Smooth muscle cell (in vitro differentiated cells): ENCODE measurements at regions not wholly inside any gene's neighbourhood (a gene's known extent, or its start where the extent isn't known, plus 50 kb on each side); places are given as distances from the start of the nearest gene placed in this dataset.

Experiments
- DNase-seq: peaks from one replicate; lab custom pipeline; 2025; ENCODE audit not compliant: unreplicated experiment; lab: John Stamatoyannopoulos, UW
- H2AFZ ChIP-seq: fragments of 200-600 bp; sonication (generic); 2 replicates; pipeline ENCODE4 v1.6.0; 2016; ENCODE audit warnings: antibody characterized with exemption, low read depth, mild to moderate bottlenecking
- H3F3A ChIP-seq: fragments of 200-600 bp; sonication (generic); 2 replicates; pipeline ENCODE4 v1.6.0; 2017; ENCODE audit warnings: antibody characterized with exemption, low read depth
- H3K27ac ChIP-seq: fragments of 200-600 bp; sonication (generic); 2 replicates; pipeline ENCODE4 v1.5.1; 2016; ENCODE audit warnings: low read depth, mild to moderate bottlenecking
- H3K27me3 ChIP-seq: fragments of 200-600 bp; sonication (generic); 2 replicates; pipeline ENCODE4 v1.6.1; 2016; ENCODE audit warnings: low read depth, mild to moderate bottlenecking
- H3K36me3 ChIP-seq: fragments of 200-600 bp; sonication (generic); 2 replicates; pipeline ENCODE4 v1.5.1; 2016; ENCODE audit warnings: low read depth
- H3K4me1 ChIP-seq: fragments of 200-600 bp; sonication (generic); 2 replicates; pipeline ENCODE4 v1.5.1; 2016; ENCODE audit warnings: low read depth
- H3K4me2 ChIP-seq: fragments of 200-600 bp; sonication (generic); 2 replicates; pipeline ENCODE4 v1.6.0; 2016; ENCODE audit warnings: mild to moderate bottlenecking
- H3K4me3 ChIP-seq: fragments of 200-600 bp; sonication (generic); 2 replicates; pipeline ENCODE4 v1.5.1; 2016; ENCODE audit warnings: mild to moderate bottlenecking
- H3K79me2 ChIP-seq: fragments of 200-600 bp; sonication (generic); 2 replicates; pipeline ENCODE4 v1.6.0; 2016; ENCODE audit warnings: low read depth, mild to moderate bottlenecking
- H3K9ac ChIP-seq: fragments of 200-600 bp; sonication (generic); 2 replicates; pipeline ENCODE4 v1.6.0; 2016; ENCODE audit warnings: low read depth
- H3K9me3 ChIP-seq: fragments of 200-600 bp; sonication (generic); replicated peaks from 2 replicates; pipeline ENCODE4 v1.5.1; 2016; ENCODE audit warnings: low read depth
- H4K20me1 ChIP-seq: fragments of 200-600 bp; sonication (generic); 2 replicates; pipeline ENCODE4 v1.6.0; 2016; ENCODE audit warnings: low read depth
- WGBS: methylation state at CpG from one replicate; pipeline ENCODE4 v1.1.7; 2016; ENCODE audit warnings: low lambda C conversion rate; 5-methylcytosine and 5-hydroxymethylcytosine counted together
- TF ChIP-seq, protein P1 (sequence below): fragments of 200-600 bp; sonication (generic); IDR thresholded peaks from 2 replicates; pipeline ENCODE4 v1.5.1; 2017; ENCODE audit warnings: borderline replicate concordance, mild to moderate bottlenecking, antibody characterized with exemption; ENCODE audit not compliant: insufficient read depth, poor library complexity, severe bottlenecking

DNA sequence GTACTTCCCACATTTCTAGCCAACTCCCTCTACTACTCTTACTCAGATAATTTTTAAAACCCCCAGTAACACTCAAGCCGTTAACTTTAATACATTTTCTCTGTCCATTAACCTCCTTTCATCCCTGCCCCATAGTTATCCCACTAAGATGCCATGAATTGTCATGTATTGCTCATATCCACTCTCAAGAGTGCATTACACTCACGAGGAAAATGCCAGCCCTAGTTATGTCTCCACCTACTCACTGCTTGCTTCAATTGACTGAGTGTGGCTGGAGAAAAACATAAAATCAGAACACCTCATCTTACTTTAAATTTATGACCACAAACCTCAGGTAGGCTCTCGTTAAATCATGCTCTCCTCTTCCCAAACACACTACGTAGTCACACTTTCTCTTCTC, 324.1 kb upstream of the NPSR1 start:
- Histone ChIP-seq H3K27ac (no peak overlapping the region), H3K9ac (no peak overlapping the region), H3K4me2 (no peak overlapping the region), H3K4me1 (no peaks in the 10 kb centered on the region), H3K4me3 (no peak overlapping the region), H3K36me3 (no peaks in the 10 kb centered on the region), H3K27me3 (no peaks in the 10 kb centered on the region), H3K9me3 (no peaks in the 10 kb centered on the region), H4K20me1 (no peaks in the 10 kb centered on the region), H3K79me2 (no peaks in the 10 kb centered on the region), H2AFZ (no peak overlapping the region), H3F3A (no peaks in the 10 kb centered on the region)
- DNase-seq, result no peak
- 62% methylated on average over 4 of the region's 4 CpGs for WGBS
- TF ChIP-seq, protein P1, sequence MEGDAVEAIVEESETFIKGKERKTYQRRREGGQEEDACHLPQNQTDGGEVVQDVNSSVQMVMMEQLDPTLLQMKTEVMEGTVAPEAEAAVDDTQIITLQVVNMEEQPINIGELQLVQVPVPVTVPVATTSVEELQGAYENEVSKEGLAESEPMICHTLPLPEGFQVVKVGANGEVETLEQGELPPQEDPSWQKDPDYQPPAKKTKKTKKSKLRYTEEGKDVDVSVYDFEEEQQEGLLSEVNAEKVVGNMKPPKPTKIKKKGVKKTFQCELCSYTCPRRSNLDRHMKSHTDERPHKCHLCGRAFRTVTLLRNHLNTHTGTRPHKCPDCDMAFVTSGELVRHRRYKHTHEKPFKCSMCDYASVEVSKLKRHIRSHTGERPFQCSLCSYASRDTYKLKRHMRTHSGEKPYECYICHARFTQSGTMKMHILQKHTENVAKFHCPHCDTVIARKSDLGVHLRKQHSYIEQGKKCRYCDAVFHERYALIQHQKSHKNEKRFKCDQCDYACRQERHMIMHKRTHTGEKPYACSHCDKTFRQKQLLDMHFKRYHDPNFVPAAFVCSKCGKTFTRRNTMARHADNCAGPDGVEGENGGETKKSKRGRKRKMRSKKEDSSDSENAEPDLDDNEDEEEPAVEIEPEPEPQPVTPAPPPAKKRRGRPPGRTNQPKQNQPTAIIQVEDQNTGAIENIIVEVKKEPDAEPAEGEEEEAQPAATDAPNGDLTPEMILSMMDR, result no peak

GRCh38 chr7:34337163-34337562, 320.9 kb upstream of the NPSR1 start:
- WGBS, result 75% methylated on average over 1 of the region's 1 CpG

DNA sequence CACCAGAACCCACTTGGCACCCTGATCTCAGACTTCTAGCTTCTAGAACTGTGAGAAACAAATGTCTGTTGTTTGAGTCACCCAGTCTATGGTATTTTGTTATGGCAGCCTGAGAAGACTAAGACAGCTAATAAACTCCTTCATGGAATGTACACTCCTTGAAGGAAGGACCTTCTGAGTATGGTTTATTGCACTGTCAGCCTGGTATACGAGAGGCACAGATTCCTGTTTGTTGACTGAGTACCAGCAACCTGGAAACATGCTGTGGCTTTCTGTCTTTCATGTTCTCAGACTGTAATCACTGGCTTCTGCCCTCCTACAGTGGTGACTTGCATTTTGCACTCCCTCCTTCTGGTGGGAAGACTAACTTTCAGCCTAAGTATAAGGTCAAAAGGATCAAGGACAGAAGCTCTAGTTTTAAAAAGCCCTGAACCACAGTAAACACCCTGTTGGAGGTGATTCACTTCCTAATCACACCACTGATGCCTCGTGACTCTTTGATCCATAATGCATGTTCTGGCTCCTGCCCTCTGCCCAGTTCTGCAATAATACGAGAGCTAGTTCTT, 319.0 kb upstream of the NPSR1 start:
- Histone ChIP-seq H4K20me1 (no peaks in the 10 kb centered on the region), H3K79me2 (no peaks in the 10 kb centered on the region), H3K27ac (peak overlapping the region; percentile 72), H3K36me3 (no peaks in the 10 kb centered on the region), H3K4me2 (no peak overlapping the region), H3F3A (no peaks in the 10 kb centered on the region), H3K4me3 (no peak overlapping the region), H3K27me3 (no peaks in the 10 kb centered on the region), H3K9ac (no peak overlapping the region), H3K4me1 (no peaks in the 10 kb centered on the region), H2AFZ (no peak overlapping the region), H3K9me3 (no peaks in the 10 kb centered on the region)
- TF ChIP-seq, protein P1, result no peak
- DNase-seq, result no peak
- 22% methylated on average over 3 of the region's 3 CpGs for WGBS

More at GRCh38 chr7:34337163-34337562, 320.9 kb upstream of the NPSR1 start:
- no peaks in the 10 kb centered on the region for H3K9me3 ChIP-seq
- no peak for DNase-seq
- no peaks in the 10 kb centered on the region for H3K36me3 ChIP-seq
- H3K79me2 ChIP-seq, result no peaks in the 10 kb centered on the region
- H3K9ac ChIP-seq, result no peak overlapping the region
- no peaks in the 10 kb centered on the region for H3K4me1 ChIP-seq
- H4K20me1 ChIP-seq, result no peaks in the 10 kb centered on the region
- no peaks in the 10 kb centered on the region for H3K27me3 ChIP-seq
- no peak overlapping the region for H3K27ac ChIP-seq
- H3K4me3 ChIP-seq, result no peak overlapping the region
- no peak overlapping the region for H3K4me2 ChIP-seq
- no peak overlapping the region for H2AFZ ChIP-seq
- no peaks in the 10 kb centered on the region for H3F3A ChIP-seq
- TF ChIP-seq, protein P1, result no peak

DNA sequence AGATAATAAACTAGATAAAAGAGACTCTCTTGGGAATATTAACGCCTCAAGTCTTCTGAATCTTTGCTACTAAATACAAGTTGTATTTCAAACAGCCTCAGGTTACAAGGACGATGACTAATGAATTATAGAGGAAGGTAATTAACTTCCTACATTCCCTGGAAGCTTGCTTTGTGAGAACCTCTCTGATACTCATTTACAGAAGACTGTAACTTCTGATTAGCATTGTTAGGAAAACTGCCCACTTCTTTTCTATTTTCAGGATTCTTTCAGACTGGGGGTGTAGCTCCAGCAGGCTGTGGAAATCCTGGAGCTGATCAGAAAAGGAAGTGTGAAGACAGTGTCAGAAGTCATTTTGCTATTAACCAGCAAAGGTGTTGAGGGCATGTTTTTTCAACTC, 316.7 kb upstream of the NPSR1 start:
- 39% methylated on average over 2 of the region's 2 CpGs for WGBS
- Histone ChIP-seq H3K27ac (peak overlapping the region; percentile 13), H3K4me2 (no peak overlapping the region), H3K4me1 (no peaks in the 10 kb centered on the region), H4K20me1 (no peaks in the 10 kb centered on the region), H3K9ac (no peak overlapping the region), H3K79me2 (no peaks in the 10 kb centered on the region), H3F3A (no peaks in the 10 kb centered on the region), H3K27me3 (no peaks in the 10 kb centered on the region), H3K4me3 (no peak overlapping the region), H3K9me3 (no peaks in the 10 kb centered on the region), H2AFZ (no peak overlapping the region), H3K36me3 (no peaks in the 10 kb centered on the region)
- TF ChIP-seq, protein P1, result no peak
- DNase-seq, result no peak
